HG03354 (cell line): ENCODE measurements at regions not wholly inside any gene's neighbourhood (a gene's known extent, or its start where the extent isn't known, plus 50 kb on each side); places are given as distances from the start of the nearest gene placed in this dataset.

Source experiments
- ATAC-seq: cut with Tn5 transposase; IDR thresholded peaks from one replicate; pipeline ENCODE4 v1.9.1; 2021; ENCODE audit warnings: mild to moderate bottlenecking; ENCODE audit not compliant: unreplicated experiment, poor library complexity, severe bottlenecking

DNA sequence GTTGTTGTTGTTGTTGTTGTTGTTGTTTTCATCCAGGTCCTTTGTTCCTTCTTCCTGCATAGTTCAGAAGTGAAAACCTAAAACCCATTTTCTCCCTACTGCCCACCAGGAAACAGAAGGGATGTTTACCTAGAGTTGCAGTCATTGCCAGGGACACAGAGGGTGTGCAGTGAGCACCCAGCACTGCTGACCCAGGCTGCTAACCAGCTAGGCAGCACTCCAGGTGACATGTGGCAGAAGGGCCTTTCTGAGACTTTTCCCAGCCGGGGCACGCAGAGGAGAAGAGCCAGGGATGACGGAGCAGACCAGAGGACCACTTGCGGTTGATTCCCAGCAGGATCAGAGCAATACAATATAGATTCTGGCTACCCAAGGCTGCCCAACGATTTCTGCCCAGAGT, 286.3 kb downstream of the BCL11A start:
- no peak for ATAC-seq

DNA sequence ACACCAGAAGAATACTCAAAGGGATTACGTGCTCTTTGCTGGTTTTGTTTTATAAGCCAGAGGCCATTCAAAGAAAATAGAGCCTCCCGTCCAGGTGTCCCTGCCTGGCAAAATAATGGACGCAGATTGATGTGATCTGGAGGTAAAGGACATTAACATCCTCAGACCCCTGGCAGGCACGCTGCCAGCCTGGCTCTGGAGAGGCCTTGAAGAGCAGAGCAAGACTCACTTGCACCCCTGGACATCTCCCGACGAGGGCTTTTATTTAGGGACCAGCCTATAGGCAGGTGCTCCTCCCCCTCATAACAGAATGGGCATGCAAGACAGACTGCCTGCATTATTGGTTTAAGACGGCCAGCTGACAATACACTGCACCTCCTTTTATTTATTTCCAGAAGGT, 291.3 kb downstream of the BCL11A start:
- no peak for ATAC-seq

DNA sequence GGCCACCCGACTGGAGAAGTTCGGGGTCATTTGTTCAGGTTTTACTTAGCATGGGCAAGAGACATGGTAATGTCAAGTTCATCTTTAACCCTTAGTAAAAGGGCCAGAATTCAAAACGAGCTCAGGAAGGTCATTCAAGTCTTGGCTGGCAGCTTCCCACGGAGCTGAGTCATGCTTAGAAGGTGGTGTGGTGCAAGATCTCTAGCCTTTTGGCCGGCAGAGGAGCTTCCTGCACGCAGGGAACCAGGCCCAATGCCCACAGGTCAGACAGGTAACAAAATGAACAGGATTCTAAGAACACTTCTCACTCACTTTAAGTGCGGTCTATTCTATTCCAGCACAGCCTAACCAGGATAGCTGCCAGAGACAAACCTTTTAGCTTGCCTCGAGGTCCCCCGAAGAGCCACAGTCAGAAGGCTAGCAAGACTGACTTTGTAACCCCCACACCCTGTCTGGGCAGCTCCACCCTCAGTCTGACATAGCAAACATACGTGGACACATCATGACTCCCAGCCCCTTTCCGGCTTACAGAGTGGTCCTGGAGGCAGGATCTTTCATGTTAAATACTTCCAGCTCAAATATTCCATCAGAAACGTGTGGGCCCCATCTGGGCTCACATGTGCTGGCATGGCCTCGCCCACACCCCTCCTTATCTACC, 292.7 kb downstream of the BCL11A start:
- ATAC-seq = no peak

DNA sequence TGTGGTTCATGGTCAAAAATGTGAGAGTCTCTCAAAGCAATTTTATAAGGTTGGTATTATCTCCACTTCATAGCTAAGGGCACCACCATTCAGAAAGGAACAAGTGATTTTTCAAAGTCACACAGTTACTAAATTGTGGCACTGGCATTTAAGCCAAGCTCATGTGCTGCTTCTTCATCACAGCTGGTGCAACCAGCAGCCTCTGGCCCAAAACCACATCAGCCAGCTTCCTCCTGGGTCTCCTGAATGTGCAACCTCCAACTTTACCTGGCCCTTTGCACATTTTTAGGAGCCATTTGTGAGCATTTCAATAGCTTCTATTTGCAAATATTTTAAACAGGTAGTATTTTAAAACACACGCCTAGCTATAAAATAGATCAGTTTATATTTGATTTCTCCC, 293.7 kb downstream of the BCL11A start:
- ATAC-seq = no peak

DNA sequence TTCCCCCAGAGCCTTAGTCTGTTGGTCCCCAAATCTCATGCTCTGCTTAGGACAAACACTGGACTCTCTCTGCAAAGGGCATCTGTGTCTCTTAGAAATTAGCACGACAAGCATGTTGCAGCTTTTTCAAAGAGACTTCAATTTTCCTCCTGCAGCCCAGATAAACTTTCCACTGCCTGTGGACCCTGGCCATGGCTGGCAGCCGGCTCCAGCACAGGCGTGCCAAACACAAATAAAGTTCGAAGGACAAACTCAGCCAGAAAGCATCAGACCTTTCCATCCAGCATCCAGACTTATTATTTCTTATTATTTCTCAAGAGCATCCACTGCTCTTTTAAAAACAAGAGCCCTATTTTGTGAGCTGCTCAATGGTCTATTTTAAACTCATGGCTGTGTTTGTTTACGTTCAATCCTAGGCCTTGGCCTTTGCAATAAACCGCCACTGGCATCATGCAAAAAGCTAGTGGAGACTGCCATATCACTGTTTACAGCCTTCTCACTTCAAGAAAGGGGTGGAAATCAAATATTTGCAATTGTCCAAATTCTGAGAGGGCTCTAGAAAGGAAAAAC, 300.8 kb downstream of the BCL11A start:
- ATAC-seq = no peak

DNA sequence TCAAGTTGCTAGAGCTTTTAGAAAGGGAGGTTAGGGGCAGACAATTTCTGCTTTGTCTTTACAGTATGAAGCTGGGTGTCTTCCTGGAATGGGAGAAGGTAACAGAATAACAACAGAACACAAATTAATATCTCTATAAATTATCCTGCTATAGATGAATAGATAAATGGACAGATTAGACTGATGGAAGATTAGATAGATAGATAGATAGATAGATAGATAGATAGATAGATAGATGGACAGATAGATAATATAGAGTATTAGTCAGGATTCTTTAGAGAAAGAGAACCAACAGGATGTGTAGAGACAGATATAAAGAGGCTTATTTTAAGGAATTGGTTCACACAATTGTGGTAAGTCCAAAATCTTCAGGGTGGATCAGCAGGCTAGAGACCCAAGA, 302.2 kb downstream of the BCL11A start:
- ATAC-seq = no peak

DNA sequence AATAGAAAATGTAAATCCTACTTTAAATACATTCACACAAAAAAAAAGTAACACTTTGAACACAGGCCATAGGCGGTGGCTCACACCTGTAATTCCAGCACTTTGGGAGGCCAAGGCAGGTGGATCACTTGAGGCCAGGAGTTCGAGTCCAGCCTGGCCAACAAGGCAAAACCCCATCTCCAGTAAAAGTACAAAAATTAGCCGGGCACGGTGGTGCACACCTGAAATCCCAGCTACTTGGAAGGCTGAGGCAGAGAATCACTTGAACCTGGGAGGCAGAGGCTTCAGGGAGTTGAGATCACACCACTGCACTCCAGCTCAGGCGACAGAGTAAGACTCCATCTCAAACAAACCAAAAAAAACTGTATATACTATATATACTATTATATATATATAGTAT, 303.6 kb downstream of the BCL11A start:
- ATAC-seq = no peak

DNA sequence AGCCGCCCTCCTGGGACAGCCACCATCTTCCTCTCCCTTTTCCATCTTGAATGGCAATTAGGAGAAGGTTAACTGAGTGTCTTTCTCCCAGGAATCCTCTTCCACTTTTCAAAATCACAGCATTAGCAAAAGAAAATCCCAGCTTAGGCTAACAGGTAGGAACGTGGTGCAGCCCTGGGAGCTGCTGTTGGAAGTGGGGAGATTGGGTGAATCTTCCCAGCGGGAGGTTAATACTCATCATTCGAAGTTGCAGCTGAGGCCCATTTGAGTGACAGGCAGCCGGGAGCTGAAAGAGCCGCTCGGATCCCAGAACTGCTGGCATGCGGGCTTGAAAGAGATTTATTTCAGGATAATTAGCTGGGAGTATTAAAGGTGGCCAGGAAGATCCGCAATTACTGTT, 306.0 kb downstream of the BCL11A start:
- no peak for ATAC-seq

DNA sequence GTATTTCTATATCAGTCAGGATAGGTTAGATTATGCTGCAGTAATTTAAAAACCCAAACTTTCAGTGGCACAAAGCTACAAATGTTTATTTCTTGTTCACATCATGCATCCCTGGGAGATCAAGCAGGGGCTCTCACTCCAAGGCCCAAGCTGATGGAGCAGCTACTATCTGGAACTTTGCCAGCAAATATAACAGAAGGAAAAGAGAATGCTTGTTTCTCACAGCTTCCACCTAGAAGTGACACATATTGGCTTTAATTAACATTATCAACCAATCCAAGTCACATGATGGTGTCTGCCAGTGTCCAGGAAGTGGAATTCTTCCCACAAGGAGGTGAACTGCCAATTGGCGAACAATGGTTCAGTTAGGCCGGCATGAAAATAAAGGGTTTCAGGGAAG, 306.9 kb downstream of the BCL11A start:
- no peak for ATAC-seq

DNA sequence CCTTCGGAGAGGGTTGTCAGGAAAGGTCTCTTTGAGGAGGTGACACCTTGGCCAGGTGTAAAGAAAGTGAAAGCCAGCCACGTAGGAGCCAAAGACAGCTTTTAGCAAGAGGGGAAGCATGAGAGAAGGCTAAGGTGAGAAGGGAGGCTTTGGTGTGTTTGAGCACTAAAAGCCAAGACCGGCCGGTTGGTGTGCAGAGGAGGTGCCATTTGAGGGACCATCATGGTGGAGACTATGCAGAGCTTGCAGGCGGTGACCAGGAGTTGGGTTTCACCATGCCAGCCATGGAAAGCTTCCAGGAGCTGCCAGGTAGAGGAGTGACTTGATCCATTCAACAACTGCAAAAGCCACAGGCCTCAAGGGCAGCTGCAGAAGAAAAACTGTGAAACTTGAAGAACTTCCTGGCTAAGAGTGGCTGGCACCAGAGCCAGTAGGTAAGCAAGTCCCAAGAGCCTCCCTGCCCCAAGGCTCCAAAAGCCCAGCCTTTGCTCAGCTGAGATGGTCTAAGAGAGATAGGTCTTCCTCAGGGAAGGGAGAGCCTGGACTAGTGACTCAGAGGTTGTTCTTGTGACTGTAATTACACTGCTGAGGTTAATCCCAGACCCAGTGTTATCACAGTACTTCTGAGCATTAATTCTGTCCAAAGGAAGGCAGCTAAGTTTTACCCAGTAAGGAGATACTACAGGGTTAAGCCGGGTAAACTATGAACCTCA, 319.0 kb downstream of the BCL11A start:
- no peak for ATAC-seq

DNA sequence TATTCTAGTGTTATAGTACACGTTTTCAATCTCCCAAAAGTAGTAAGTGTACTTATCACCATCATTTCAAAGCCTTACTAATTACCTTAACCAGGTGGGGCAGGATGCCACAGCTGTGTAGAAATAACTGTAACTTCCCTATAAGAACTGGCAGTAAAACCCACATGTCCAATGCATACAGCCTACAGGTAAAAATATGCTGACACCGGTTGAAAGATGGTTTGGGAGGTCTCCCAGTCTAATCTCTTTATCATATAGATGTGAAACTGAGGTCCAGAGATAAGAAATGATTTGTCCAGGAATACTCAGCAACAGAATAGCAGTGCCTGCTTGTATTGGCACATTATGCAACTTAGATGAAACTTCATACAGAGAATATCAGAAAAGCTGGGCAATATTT, 322.9 kb downstream of the BCL11A start:
- ATAC-seq = no peak

DNA sequence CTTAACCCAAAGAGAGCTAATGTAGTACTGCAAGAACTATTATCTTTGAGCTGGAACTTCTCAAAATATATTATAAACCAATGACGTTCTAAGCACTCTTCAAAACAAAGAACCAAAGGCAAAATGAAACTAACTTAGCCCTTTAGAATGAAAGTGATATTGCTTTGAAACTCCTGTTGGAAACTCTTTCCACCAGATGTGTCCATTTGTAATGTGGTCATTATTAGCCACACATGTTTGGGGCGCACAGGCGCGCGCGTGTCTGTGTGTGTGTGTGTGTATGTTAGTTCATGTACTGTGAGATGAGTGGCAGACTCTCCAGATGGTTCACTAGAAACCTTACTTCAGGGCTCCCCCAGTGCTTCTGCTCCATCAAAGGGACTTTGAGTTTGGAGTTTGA, 323.4 kb downstream of the BCL11A start:
- ATAC-seq = no peak

DNA sequence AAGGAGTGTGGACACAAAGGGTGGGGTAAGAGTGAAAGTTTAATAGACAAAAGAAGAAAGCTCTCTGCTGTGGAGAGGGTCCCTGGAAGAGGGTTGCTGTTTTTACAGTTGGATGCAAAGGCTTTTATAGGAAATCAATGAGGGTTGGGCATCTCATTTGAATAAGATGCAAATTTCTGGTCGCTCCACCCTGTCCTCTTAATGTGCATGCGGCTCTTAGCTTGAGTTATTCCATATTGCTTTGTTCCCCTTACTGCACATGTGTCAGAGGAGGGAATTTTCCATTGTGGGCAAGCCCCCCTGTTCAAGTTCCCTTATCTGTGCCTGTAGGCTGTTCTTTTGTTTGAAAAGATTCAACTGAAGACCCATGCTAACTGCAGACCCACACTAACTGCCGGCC, 326.5 kb downstream of the BCL11A start:
- ATAC-seq = no peak

DNA sequence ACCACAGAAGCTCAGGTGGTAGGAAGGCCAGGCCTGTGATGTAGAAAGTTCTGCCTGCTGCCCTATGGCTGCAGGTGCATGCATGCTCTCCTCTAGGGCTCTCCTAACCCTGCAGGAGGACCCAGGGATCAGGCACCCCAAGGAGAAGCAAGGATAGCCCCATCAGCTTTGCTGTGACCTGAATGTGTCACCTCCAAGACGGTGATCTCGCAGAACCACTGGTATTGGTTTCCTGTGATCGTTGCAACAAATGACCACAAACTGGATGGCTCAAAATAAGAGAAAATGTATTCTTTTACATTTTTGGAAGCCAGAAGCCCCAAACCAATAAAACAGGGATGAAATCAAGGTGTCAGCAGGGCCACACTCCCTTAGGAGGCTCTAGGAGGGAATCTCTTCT, 327.3 kb downstream of the BCL11A start:
- ATAC-seq = no peak

DNA sequence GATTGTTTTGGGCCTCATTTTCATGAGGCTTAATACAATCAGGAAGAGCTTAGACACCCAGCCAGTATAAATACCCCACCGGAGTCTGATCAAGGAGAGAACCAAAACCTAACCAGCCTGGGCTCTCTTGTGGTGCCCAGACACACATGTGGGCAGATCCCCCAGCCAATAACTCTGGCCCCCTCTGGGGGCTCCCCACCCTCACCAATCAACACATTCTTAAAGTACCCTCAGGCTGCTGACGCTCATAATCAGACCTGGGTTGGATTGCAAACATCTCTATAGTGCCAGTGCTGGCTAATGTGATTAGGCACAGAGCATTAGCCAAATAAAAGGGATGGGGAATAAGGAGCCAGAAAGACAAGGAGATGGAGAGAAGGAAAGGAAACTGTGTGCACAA, 329.6 kb downstream of the BCL11A start:
- ATAC-seq = no peak

DNA sequence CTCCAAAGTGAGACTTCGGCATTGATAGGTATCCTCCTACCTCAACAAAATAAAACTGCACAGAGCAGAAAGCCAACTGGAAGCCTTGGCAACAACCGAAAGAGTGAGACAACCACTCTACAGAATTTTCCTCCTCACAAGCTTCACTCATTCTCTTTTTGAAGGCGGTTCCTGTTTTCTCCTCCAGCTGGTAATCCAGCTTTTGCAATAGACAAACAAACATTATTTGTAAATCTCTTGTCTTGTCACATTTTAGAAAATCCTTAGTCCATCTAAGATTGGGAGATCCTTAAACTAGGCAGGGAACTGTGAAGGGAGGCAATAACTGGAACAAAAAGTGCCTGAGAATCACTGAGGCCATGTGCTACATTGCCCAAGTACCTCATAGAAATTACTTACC, 332.4 kb downstream of the BCL11A start:
- no peak for ATAC-seq

DNA sequence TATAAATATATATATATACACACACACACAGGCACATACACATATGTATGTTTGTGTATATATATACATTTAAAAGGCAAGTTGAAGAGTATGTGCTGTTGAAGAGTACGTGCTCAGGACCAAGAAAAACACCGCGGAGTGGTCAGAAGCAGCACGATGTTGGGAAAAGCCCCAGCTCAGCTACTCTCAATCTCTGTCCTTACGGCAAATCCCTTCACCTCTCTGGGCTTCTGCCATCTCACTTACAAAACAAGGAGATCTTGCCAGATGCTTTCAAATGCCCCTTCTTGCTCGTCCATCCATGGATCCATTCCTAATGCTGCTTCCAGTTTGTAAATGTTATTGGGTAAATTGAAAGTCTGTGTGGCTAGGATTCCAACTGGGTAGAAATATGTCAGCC, 333.9 kb downstream of the BCL11A start:
- no peak for ATAC-seq

DNA sequence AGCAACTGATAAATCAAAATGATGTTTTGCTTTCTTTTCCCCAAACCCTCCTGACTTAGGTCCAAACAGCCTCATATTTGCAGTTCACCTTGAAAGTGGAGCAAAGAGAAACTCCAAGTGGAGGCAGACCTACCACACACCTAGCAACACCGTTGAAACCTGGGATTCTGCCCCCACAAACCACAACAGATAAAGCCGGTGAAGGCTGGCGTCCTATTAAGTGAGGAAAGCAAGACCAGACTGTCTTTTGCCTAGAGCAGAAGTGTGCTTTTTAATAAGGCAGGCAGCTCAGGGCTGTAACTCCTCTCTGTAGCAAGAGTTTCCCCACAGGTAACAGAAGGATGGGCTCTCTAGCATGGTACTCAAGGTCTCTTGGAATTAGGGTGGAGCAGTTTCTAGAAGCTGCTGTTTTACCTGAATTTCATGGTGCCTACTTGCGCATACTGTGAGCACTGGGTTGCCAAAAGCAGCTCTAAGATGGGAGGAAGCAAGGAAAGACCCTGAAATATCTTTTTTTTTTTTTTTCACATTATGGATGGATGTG, 336.9 kb downstream of the BCL11A start:
- ATAC-seq = no peak

DNA sequence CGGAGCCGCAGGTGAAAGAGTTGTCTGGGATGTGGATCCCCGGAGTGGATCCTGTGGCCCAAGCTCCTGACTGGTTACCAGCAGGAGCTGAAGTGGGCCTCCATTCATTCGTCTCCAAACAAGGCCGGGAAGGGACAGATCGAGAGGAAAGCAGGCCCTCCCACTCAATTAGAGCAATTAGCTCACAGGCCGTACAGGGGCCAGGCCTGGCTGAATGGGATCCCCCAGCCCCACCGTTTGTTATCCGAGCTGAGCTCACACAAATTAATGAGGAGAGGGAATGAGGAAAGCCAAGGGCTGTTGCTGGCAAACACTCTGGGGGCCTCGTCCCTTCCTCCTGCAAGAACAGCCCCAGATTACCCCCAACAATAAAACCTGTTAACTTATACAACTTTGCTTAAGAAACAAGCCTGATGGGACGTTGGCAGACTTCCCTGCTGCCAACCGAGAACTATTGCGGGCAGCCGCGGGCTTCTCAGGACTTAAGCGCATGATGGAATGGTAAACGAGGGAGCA, 338.0 kb downstream of the BCL11A start:
- no peak for ATAC-seq

DNA sequence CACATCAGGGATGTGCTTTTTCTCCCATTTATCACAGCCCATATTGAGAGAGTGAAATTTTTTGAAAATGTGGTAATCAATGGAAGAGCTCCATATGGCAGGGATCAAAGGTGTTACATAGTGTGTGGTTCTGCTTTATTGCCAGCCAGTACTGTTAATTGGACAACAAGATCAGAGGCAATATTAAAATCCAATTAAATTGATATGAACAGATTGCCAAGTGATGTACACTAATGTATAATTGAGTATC, 338.9 kb downstream of the BCL11A start:
- ATAC-seq = no peak

DNA sequence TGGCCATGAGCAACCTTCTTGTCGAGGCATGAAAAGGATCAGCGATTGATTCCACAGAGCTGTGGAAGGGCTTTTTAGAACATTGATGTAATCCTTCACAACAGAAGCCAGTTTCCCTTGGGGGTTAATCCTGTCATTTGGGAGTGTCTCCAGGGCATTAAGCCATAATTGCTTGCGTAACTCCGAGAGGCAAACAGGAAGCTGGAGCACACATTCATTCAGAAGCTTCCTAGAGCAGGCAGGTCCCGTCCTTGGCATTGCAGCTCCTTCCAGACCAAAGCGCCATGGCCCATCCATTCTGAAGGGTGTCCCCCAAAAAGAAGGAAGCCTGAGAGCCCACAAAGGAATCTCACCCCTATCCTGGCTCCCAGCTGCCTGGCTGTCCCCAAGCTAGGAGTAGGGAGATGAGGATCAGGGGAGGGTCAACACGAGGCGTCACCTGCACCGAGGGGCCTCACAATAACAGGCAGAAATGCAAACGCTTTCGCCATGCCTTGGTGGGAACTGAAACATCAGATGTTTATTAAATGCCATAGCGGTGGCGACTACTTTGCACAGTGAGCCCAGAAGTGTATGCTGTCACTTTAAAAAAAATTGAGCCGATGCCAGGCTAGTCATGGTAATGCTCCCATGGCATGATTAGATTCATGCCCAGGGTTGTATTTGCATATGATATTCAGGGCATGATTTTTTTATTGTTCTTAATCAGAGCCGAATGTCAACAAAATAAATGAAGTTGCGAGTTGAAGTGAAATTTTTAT, 339.4 kb downstream of the BCL11A start:
- no peak for ATAC-seq
